Common myeloid progenitor, CD34-positive (primary cell): ENCODE measurements at regions not wholly inside any gene's neighbourhood (a gene's known extent, or its start where the extent isn't known, plus 50 kb on each side); places are given as distances from the start of the nearest gene placed in this dataset.

Experiments used
- CTCF ChIA-PET: fragments of 350-600 bp; sonication (Branson Sonifier 250); formaldehyde crosslinking; loops from one replicate; lab custom pipeline; 2021; ENCODE audit warnings: antibody characterized with exemption; lab: Charles Lee
- POLR2A ChIA-PET: fragments of 350-600 bp; sonication (Branson Sonifier 250); formaldehyde crosslinking; loops from one replicate; lab custom pipeline; 2021; ENCODE audit warnings: antibody characterized with exemption; lab: Charles Lee
- DNase-seq, 3 donors: peaks; one replicate each; pipeline versions ENCODE4 v3.0.0 to v3.0.0-alpha.2; 2013
- H3K27ac ChIP-seq, 2 experiments: 1 replicate in 1 of 2; 2 replicates in 1 of 2; pipeline ENCODE4 v1.7.0; 2013; ENCODE audit warnings: inconsistent platforms in 2 of 2, low read length in 2 of 2, mild to moderate bottlenecking in 2 of 2, low read depth in 1 of 2, moderate library complexity in 1 of 2; ENCODE audit not compliant: severe bottlenecking in 2 of 2, insufficient read depth in 1 of 2, poor library complexity in 1 of 2
- H3K27me3 ChIP-seq, 5 experiments: replicated peaks in 2 of 5; 1 replicate in 3 of 5; 2 replicates in 2 of 5; pipeline versions ENCODE4 v1.6.1 to v1.7.0; 2013; ENCODE audit warnings: low read length in 4 of 5, mild to moderate bottlenecking in 2 of 5, moderate library complexity in 2 of 5, inconsistent platforms in 1 of 5; ENCODE audit not compliant: insufficient read depth in 5 of 5, control insufficient read depth in 4 of 5
- H3K36me3 ChIP-seq, 4 experiments: 1 replicate in 2 of 4; 2 replicates in 2 of 4; pipeline versions ENCODE4 v1.6.1 to v1.7.0; 2013; ENCODE audit warnings: low read length in 3 of 4, control low read depth in 1 of 4, mild to moderate bottlenecking in 1 of 4; ENCODE audit not compliant: control insufficient read depth in 4 of 4, insufficient read depth in 4 of 4
- H3K4me1 ChIP-seq, 4 experiments: 1 replicate in 3 of 4; 2 replicates in 1 of 4; pipeline versions ENCODE4 v1.6.1 to v1.7.1; 2013; ENCODE audit warnings: low read length in 3 of 4, mild to moderate bottlenecking in 3 of 4, control low read depth in 1 of 4, inconsistent platforms in 1 of 4, moderate library complexity in 1 of 4; ENCODE audit not compliant: control insufficient read depth in 4 of 4, insufficient read depth in 4 of 4; ENCODE audit errors: control extremely low read depth in 1 of 4
- H3K4me3 ChIP-seq, 7 experiments: 1 replicate in 4 of 7; 2 replicates in 3 of 7; pipeline versions ENCODE4 v1.5.1 to v1.7.0; 2013; ENCODE audit warnings: mild to moderate bottlenecking in 7 of 7, low read length in 6 of 7, moderate library complexity in 6 of 7, inconsistent platforms in 2 of 7, low read depth in 2 of 7, control low read depth in 1 of 7; ENCODE audit not compliant: insufficient read depth in 4 of 7, control insufficient read depth in 1 of 7; ENCODE audit errors: extremely low read depth in 1 of 7
- H3K9me3 ChIP-seq, 5 experiments: 1 replicate in 4 of 5; 2 replicates in 1 of 5; pipeline versions ENCODE4 v1.6.1 to v1.7.1; 2013; ENCODE audit warnings: low read length in 4 of 5, mild to moderate bottlenecking in 2 of 5, inconsistent platforms in 1 of 5, low read depth in 1 of 5, moderate library complexity in 1 of 5; ENCODE audit not compliant: control insufficient read depth in 4 of 5, insufficient read depth in 2 of 5; ENCODE audit errors: control extremely low read depth in 1 of 5
- WGBS: methylation state at CpG from one replicate; pipeline ENCODE4 v1.1.5; 2013; ENCODE audit not compliant: insufficient coverage; 5-methylcytosine and 5-hydroxymethylcytosine counted together

- WGBS: 33% methylated on average over 4 of the region's 4 CpGs
- H3K36me3 ChIP-seq: peaks cover 0 to 2% (median 0%) of the 10 kb centered on the region in 4 experiments
- H3K4me1 ChIP-seq: peaks cover 4 to 14% (median 8%) of the 10 kb centered on the region in 4 experiments
- ChIA-PET CTCF (interaction anchor here (1.0 kb wide), 1 partner anchor 11 kb away, joined by 3 read pairs; no protein-coding TSS in a partner anchor), POLR2A (no interaction called here)
- H3K27ac ChIP-seq: no peak overlapping the region
- peaks cover 0 to 26% (median 4%) of the 10 kb centered on the region in 5 experiments for H3K9me3 ChIP-seq
- no peaks in the 10 kb centered on the region for H3K27me3 ChIP-seq
- H3K4me3 ChIP-seq: peak overlapping the region in 1 of 7 experiments; percentile 12
- DNase-seq: peak in 2 of 3 donors; percentile 57 to 63
Observed at GRCh38 chr1:87864676-87865075, 536.0 kb downstream of the LMO4 start.

GRCh38 chr1:87866416-87866815, 537.7 kb downstream of the LMO4 start:
- ChIA-PET POLR2A (no interaction called here), CTCF (interaction anchor here (0.8 kb wide), 1 partner anchor 8 kb away, joined by 3 read pairs; no protein-coding TSS in a partner anchor)
- no peak for DNase-seq
- Histone ChIP-seq H3K4me1 (peaks cover 9 to 22% (median 16%) of the 10 kb centered on the region in 4 experiments), H3K36me3 (peaks cover 0 to 2% (median 0%) of the 10 kb centered on the region in 4 experiments), H3K9me3 (peaks cover 0 to 26% (median 4%) of the 10 kb centered on the region in 5 experiments), H3K4me3 (no peak overlapping the region), H3K27me3 (no peaks in the 10 kb centered on the region), H3K27ac (no peak overlapping the region)
- 100% methylated on average over 2 of the region's 3 CpGs for WGBS

- Histone ChIP-seq H3K36me3 (peaks cover 0 to 2% (median 0%) of the 10 kb centered on the region in 4 experiments), H3K4me3 (no peak overlapping the region), H3K27ac (no peak overlapping the region), H3K9me3 (peaks cover 0 to 26% (median 4%) of the 10 kb centered on the region in 5 experiments), H3K4me1 (peaks cover 16 to 31% (median 23%) of the 10 kb centered on the region in 4 experiments), H3K27me3 (no peaks in the 10 kb centered on the region)
- ChIA-PET POLR2A (no interaction called here), CTCF (no interaction called here)
- no peak for DNase-seq
- WGBS: no CpG with 5 or more reads among the region's 1 CpG
Observed at GRCh38 chr1:87867626-87868025, 538.9 kb downstream of the LMO4 start.

GRCh38 chr1:87869567-87869966, 540.9 kb downstream of the LMO4 start:
- Histone ChIP-seq H3K4me3 (peak overlapping the region in 1 of 7 experiments; percentile 7), H3K9me3 (peaks cover 0 to 26% (median 4%) of the 10 kb centered on the region in 5 experiments), H3K4me1 (peaks cover 14 to 36% (median 29%) of the 10 kb centered on the region in 4 experiments), H3K27ac (no peak overlapping the region), H3K27me3 (no peaks in the 10 kb centered on the region), H3K36me3 (peaks cover 0 to 2% (median 0%) of the 10 kb centered on the region in 4 experiments)
- ChIA-PET POLR2A (no interaction called here), CTCF (interaction anchor here (1.0 to 1.1 kb wide), 2 partner anchors 8 to 19 kb away, joined by 3 to 4 read pairs; no protein-coding TSS in a partner anchor)
- DNase-seq: peak; percentile 39 to 73 (median 65)
- 10% methylated on average over 1 of the region's 1 CpG for WGBS

GRCh38 chr1:87872189-87872588, 543.5 kb downstream of the LMO4 start:
- Histone ChIP-seq H3K4me3 (peak overlapping the region in 1 of 7 experiments; percentile 2), H3K4me1 (peaks cover 12 to 33% (median 27%) of the 10 kb centered on the region in 4 experiments), H3K27ac (peak overlapping the region in 1 of 2 experiments; percentile 9), H3K27me3 (no peaks in the 10 kb centered on the region), H3K9me3 (peaks cover 0 to 9% (median 0%) of the 10 kb centered on the region in 5 experiments), H3K36me3 (no peaks in the 10 kb centered on the region)
- POLR2A ChIA-PET: interaction anchor here (0.6 kb wide), 1 partner anchor 19 kb away, joined by 3 read pairs; no protein-coding TSS in a partner anchor
- WGBS: no CpG with 5 or more reads among the region's 2 CpGs
- CTCF ChIA-PET: no interaction called here
- DNase-seq: peak in 2 of 3 donors; percentile 24 to 48

GRCh38 chr1:87872692-87873091, 544.0 kb downstream of the LMO4 start:
- POLR2A ChIA-PET: interaction anchor here (0.6 kb wide), 1 partner anchor 20 kb away, joined by 3 read pairs; no protein-coding TSS in a partner anchor
- no peak overlapping the region for H3K4me3 ChIP-seq
- CTCF ChIA-PET: interaction anchor here (1.6 kb wide), 1 partner anchor 19 kb away, joined by 4 read pairs; no protein-coding TSS in a partner anchor
- H3K9me3 ChIP-seq: peaks cover 0 to 6% (median 0%) of the 10 kb centered on the region in 5 experiments
- peaks cover 12 to 33% (median 27%) of the 10 kb centered on the region in 4 experiments for H3K4me1 ChIP-seq
- H3K27ac ChIP-seq: no peak overlapping the region
- no peaks in the 10 kb centered on the region for H3K36me3 ChIP-seq
- H3K27me3 ChIP-seq: no peaks in the 10 kb centered on the region
- no CpG with 5 or more reads among the region's 3 CpGs for WGBS
- DNase-seq: no peak

GRCh38 chr1:87878873-87879272, 550.2 kb downstream of the LMO4 start:
- ChIA-PET POLR2A (no interaction called here), CTCF (no interaction called here)
- no peak for DNase-seq

More at GRCh38 chr1:87878873-87879272, 550.2 kb downstream of the LMO4 start:
- no peak overlapping the region for H3K27ac ChIP-seq
- no peaks in the 10 kb centered on the region for H3K36me3 ChIP-seq
- peaks cover 0 to 5% (median 3%) of the 10 kb centered on the region in 4 experiments for H3K4me1 ChIP-seq
- no peaks in the 10 kb centered on the region for H3K27me3 ChIP-seq
- H3K9me3 ChIP-seq: no peaks in the 10 kb centered on the region
- H3K4me3 ChIP-seq: no peak overlapping the region
